CD4-positive, CD25-positive, alpha-beta regulatory T cell (primary cell): ENCODE measurements at regions not wholly inside any gene's neighbourhood (a gene's known extent, or its start where the extent isn't known, plus 50 kb on each side); places are given as distances from the start of the nearest gene placed in this dataset.

Source experiments
- ATAC-seq, 2 donors: fragments of 150-1000 bp; cut with Tn5 transposase; one replicate each; pipeline ENCODE4 v1.10.0; 2021; ENCODE audit warnings: low read depth in 2 of 2, moderate number of reproducible peaks in 2 of 2, moderate library complexity in 1 of 2
- DNase-seq, 3 donors: peaks; one replicate each; pipeline versions ENCODE4 v3.0.0 to v3.0.0-alpha.2; 2012 to 2022; ENCODE audit warnings: mixed read lengths in 1 of 3
- H3K27ac ChIP-seq: one replicate; pipeline ENCODE4 v1.7.0; 2013; ENCODE audit warnings: mild to moderate bottlenecking, low read length; ENCODE audit not compliant: insufficient read depth, poor library complexity, severe bottlenecking
- H3K27me3 ChIP-seq: one replicate; pipeline ENCODE4 v1.7.0; 2013; ENCODE audit warnings: low read length; ENCODE audit not compliant: control insufficient read depth, insufficient read depth
- H3K36me3 ChIP-seq: one replicate; pipeline ENCODE4 v1.7.0; 2013; ENCODE audit warnings: mild to moderate bottlenecking, low read length, moderate library complexity; ENCODE audit not compliant: control insufficient read depth, insufficient read depth
- H3K4me1 ChIP-seq: 2 replicates; pipeline ENCODE4 v1.7.0; 2013; ENCODE audit warnings: mild to moderate bottlenecking, low read length; ENCODE audit not compliant: insufficient read depth, control insufficient read depth, poor library complexity, severe bottlenecking
- H3K4me3 ChIP-seq: one replicate; pipeline ENCODE4 v1.7.0; 2013; ENCODE audit warnings: low read depth, mild to moderate bottlenecking, low read length, moderate library complexity
- H3K9me3 ChIP-seq, 2 experiments: 1 replicate in 1 of 2; 2 replicates in 1 of 2; pipeline ENCODE4 v1.7.0; 2013; ENCODE audit warnings: low read length in 2 of 2, mild to moderate bottlenecking in 1 of 2, moderate library complexity in 1 of 2; ENCODE audit not compliant: control insufficient read depth in 2 of 2
- H3K27ac Mint-ChIP-seq, 3 donors: one replicate each; pipeline ENCODE4 v1.8.0; 2020 to 2022; ENCODE audit warnings: mild to moderate bottlenecking in 3 of 3, mixed read lengths in 3 of 3, moderate library complexity in 2 of 3
- H3K27me3 Mint-ChIP-seq: one replicate; pipeline ENCODE4 v1.8.0; 2022; ENCODE audit warnings: mild to moderate bottlenecking, mixed read lengths
- H3K36me3 Mint-ChIP-seq: one replicate; pipeline ENCODE4 v1.8.0; 2020; ENCODE audit warnings: mixed read lengths
- H3K4me1 Mint-ChIP-seq, 4 donors: one replicate each; pipeline ENCODE4 v1.8.0; 2020 to 2022; ENCODE audit warnings: mixed read lengths in 4 of 4, mild to moderate bottlenecking in 1 of 4
- H3K4me3 Mint-ChIP-seq, 4 donors: one replicate each; pipeline ENCODE4 v1.8.0; 2020 to 2022; ENCODE audit warnings: mild to moderate bottlenecking in 4 of 4, mixed read lengths in 4 of 4, moderate library complexity in 3 of 4
- H3K9me3 Mint-ChIP-seq, 7 donors: one replicate each; pipeline ENCODE4 v1.8.0; 2020 to 2022; ENCODE audit warnings: mixed read lengths in 7 of 7, mild to moderate bottlenecking in 3 of 7, moderate library complexity in 2 of 7

- Mint-ChIP-seq H3K4me1 (no peaks in the 10 kb centered on the region), H3K36me3 (no peaks in the 10 kb centered on the region), H3K9me3 (peaks cover 0 to 12% (median 5%) of the 10 kb centered on the region in 7 donors), H3K4me3 (no peak overlapping the region), H3K27me3 (no peaks in the 10 kb centered on the region), H3K27ac (no peak overlapping the region)
- H3K9me3 ChIP-seq: no peaks in the 10 kb centered on the region
- no peak overlapping the region for H3K4me3 ChIP-seq
- no peak overlapping the region for H3K27ac ChIP-seq
- no peak for DNase-seq
- H3K36me3 ChIP-seq: no peaks in the 10 kb centered on the region
- no peaks in the 10 kb centered on the region for H3K27me3 ChIP-seq
- no peaks in the 10 kb centered on the region for H3K4me1 ChIP-seq
- ATAC-seq: no peak
These were observed 395.8 kb upstream of the ADAMTSL1 start for GRCh38 chr9:18077941-18078678.

GRCh38 chr9:18092138-18092537 is 381.8 kb upstream of the ADAMTSL1 start:
- Mint-ChIP-seq H3K4me1 (no peaks in the 10 kb centered on the region), H3K27ac (no peak overlapping the region), H3K4me3 (no peak overlapping the region), H3K27me3 (no peaks in the 10 kb centered on the region), H3K9me3 (peaks cover 0 to 6% (median 0%) of the 10 kb centered on the region in 7 donors), H3K36me3 (no peaks in the 10 kb centered on the region)
- H3K4me3 ChIP-seq: no peak overlapping the region
- H3K4me1 ChIP-seq: no peaks in the 10 kb centered on the region
- DNase-seq (no peak), ATAC-seq (no peak)
- H3K9me3 ChIP-seq: no peaks in the 10 kb centered on the region
- no peak overlapping the region for H3K27ac ChIP-seq
- no peaks in the 10 kb centered on the region for H3K27me3 ChIP-seq
- no peaks in the 10 kb centered on the region for H3K36me3 ChIP-seq

- Histone ChIP-seq H3K27ac (no peak overlapping the region), H3K4me1 (no peaks in the 10 kb centered on the region), H3K27me3 (no peaks in the 10 kb centered on the region), H3K4me3 (no peak overlapping the region), H3K36me3 (no peaks in the 10 kb centered on the region), H3K9me3 (no peaks in the 10 kb centered on the region)
- DNase-seq (no peak), ATAC-seq (no peak)
- no peak overlapping the region for H3K27ac Mint-ChIP-seq
- H3K4me3 Mint-ChIP-seq: no peak overlapping the region
- H3K36me3 Mint-ChIP-seq: no peaks in the 10 kb centered on the region
- H3K4me1 Mint-ChIP-seq: no peaks in the 10 kb centered on the region
- peaks cover 0 to 4% (median 1%) of the 10 kb centered on the region in 7 donors for H3K9me3 Mint-ChIP-seq
- no peaks in the 10 kb centered on the region for H3K27me3 Mint-ChIP-seq
These were observed 367.9 kb upstream of the ADAMTSL1 start for GRCh38 chr9:18106006-18106560.

- Histone ChIP-seq H3K4me1 (no peaks in the 10 kb centered on the region), H3K27ac (no peak overlapping the region), H3K4me3 (no peak overlapping the region), H3K9me3 (no peaks in the 10 kb centered on the region), H3K36me3 (no peaks in the 10 kb centered on the region), H3K27me3 (no peaks in the 10 kb centered on the region)
- Mint-ChIP-seq H3K27ac (no peak overlapping the region), H3K9me3 (peaks cover 0 to 7% (median 3%) of the 10 kb centered on the region in 7 donors), H3K4me1 (no peaks in the 10 kb centered on the region), H3K36me3 (no peaks in the 10 kb centered on the region), H3K4me3 (no peak overlapping the region), H3K27me3 (no peaks in the 10 kb centered on the region)
- DNase-seq (no peak), ATAC-seq (no peak)
These were observed 364.3 kb upstream of the ADAMTSL1 start for GRCh38 chr9:18109675-18110074.

DNA sequence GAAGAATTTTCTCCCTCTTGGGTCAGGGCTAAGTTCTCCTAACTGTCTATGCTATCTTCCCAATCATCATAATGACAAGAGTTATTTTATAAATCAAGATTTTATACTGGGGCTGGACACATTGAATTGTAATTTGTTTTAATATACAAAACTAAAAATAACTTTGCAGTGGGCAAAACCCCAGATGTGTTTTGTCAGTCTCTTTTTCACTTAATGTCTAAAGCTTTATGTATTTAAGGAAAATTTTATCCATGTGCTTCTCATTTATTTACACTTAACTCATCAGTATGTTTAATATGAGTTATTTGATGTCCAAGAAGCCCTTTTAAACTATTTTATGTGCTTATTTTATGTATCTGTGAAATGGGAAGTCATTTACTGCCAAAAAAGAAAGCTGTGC is 362.8 kb upstream of the ADAMTSL1 start:
- DNase-seq (no peak), ATAC-seq (no peak)
- H3K4me3 ChIP-seq: no peak overlapping the region
- H3K27me3 ChIP-seq: no peaks in the 10 kb centered on the region
- Mint-ChIP-seq H3K9me3 (peaks cover 0 to 7% (median 3%) of the 10 kb centered on the region in 7 donors), H3K27me3 (no peaks in the 10 kb centered on the region), H3K27ac (no peak overlapping the region), H3K4me3 (no peak overlapping the region), H3K4me1 (no peaks in the 10 kb centered on the region), H3K36me3 (no peaks in the 10 kb centered on the region)
- H3K36me3 ChIP-seq: no peaks in the 10 kb centered on the region
- no peaks in the 10 kb centered on the region for H3K4me1 ChIP-seq
- H3K9me3 ChIP-seq: no peaks in the 10 kb centered on the region
- no peak overlapping the region for H3K27ac ChIP-seq

GRCh38 chr9:18114559-18115475 is 359.1 kb upstream of the ADAMTSL1 start:
- DNase-seq: no peak
- Mint-ChIP-seq H3K27me3 (no peaks in the 10 kb centered on the region), H3K27ac (no peak overlapping the region), H3K4me1 (no peaks in the 10 kb centered on the region), H3K36me3 (no peaks in the 10 kb centered on the region), H3K4me3 (no peak overlapping the region), H3K9me3 (peaks cover 0 to 10% (median 4%) of the 10 kb centered on the region in 7 donors)
- Histone ChIP-seq H3K4me1 (no peaks in the 10 kb centered on the region), H3K27ac (no peak overlapping the region), H3K36me3 (no peaks in the 10 kb centered on the region), H3K9me3 (no peaks in the 10 kb centered on the region), H3K4me3 (no peak overlapping the region), H3K27me3 (no peaks in the 10 kb centered on the region)
- no peak for ATAC-seq

DNA sequence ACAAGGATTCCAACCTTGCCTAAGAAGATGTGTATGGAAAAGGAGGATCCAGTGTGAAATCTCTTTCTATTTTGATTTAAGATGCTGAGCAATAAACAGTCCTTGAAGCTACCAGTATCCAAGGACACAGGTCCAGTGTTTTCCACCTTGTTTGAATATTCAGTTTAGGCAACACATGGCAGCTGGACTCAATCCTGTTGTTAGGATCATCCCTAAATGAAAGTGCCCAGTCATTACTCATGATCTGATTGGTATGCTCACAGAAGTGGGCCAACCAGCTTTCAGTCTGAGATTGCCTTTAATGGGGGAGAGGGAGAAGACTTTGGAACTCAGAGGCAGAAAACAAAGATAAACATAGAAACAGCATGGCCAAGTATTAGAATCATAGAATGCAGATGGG is 355.7 kb upstream of the ADAMTSL1 start:
- Histone ChIP-seq H3K36me3 (no peaks in the 10 kb centered on the region), H3K27me3 (no peaks in the 10 kb centered on the region), H3K4me3 (no peak overlapping the region), H3K9me3 (no peaks in the 10 kb centered on the region), H3K4me1 (no peaks in the 10 kb centered on the region), H3K27ac (no peak overlapping the region)
- ATAC-seq (no peak), DNase-seq (no peak)
- H3K4me1 Mint-ChIP-seq: no peaks in the 10 kb centered on the region
- H3K4me3 Mint-ChIP-seq: no peak overlapping the region
- peaks cover 0 to 9% (median 3%) of the 10 kb centered on the region in 7 donors for H3K9me3 Mint-ChIP-seq
- H3K27me3 Mint-ChIP-seq: no peaks in the 10 kb centered on the region
- H3K27ac Mint-ChIP-seq: no peak overlapping the region
- no peaks in the 10 kb centered on the region for H3K36me3 Mint-ChIP-seq
